ENCODE measurements at regions not wholly inside any gene's neighbourhood (a gene's known extent, or its start where the extent isn't known, plus 50 kb on each side); places are given as distances from the start of the nearest gene placed in this dataset.
"Not testable (repeated sequence)": the region's sequence is repeated elsewhere in the genome, so short reads cannot be mapped to it uniquely, and the experiment has no call there.

GRCh38 chr4:167838686-167839085 lies 253.7 kb upstream of the ANXA10 start:
- Mint-ChIP-seq H3K27ac (no peak overlapping the region), H3K36me3 (ENCODE audit: low read depth) (no peaks in the 10 kb centered on the region), H3K9me3 (peaks cover 2% of the 10 kb centered on the region), H3K4me1 (ENCODE audit: low read depth) (no peaks in the 10 kb centered on the region), H3K27me3 (no peaks in the 10 kb centered on the region), H3K4me3 (no peak overlapping the region)
- ChIA-PET CTCF (no interaction called here), POLR2A (no interaction called here)
- DNase-seq (no peak), ATAC-seq (no peak)
- intact Hi-C loops (cut with micrococcal nuclease) = no loop called here
- TF ChIP-seq CTCF (IDR thresholded peaks at IDR 0.05) = no peak

DNA sequence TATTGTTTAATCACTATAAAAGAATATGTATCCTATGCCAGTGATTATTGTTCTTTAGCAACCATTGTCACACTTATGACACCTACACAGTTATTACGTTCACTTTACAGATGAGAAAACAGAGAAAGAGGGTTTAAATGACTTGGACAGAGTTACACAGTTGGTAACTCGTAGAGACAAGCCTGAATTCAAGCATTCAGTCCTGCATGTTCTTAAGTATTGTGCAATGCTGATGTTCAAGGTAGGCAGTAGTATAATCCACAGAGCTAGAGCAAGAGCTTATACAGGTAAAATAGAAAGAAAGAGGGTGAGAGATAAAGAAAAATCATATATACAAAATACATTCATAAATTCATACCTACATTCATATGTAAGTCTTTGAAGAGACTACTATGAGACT lies 249.8 kb upstream of the ANXA10 start:
- H3K36me3 Mint-ChIP-seq (ENCODE audit: low read depth) = no peaks in the 10 kb centered on the region

GRCh38 chr4:167854881-167855280 lies 237.5 kb upstream of the ANXA10 start:
- CTCF ChIA-PET = no interaction called here
- peaks cover 3% of the 10 kb centered on the region for H3K9me3 Mint-ChIP-seq
- no peak for ATAC-seq

More for the DNA sequence above, 249.8 kb upstream of the ANXA10 start:
- no peaks in the 10 kb centered on the region for H3K4me1 Mint-ChIP-seq (ENCODE audit: low read depth)
- no peak for DNase-seq
- no peak for TF ChIP-seq CTCF (IDR thresholded peaks at IDR 0.05)
- ATAC-seq = no peak
- ChIA-PET POLR2A (no interaction called here), CTCF (no interaction called here)
- no peaks in the 10 kb centered on the region for H3K9me3 Mint-ChIP-seq
- H3K27ac Mint-ChIP-seq = no peak overlapping the region
- intact Hi-C loops (cut with micrococcal nuclease) = no loop called here
- H3K4me3 Mint-ChIP-seq = no peak overlapping the region
- no peaks in the 10 kb centered on the region for H3K27me3 Mint-ChIP-seq

DNA sequence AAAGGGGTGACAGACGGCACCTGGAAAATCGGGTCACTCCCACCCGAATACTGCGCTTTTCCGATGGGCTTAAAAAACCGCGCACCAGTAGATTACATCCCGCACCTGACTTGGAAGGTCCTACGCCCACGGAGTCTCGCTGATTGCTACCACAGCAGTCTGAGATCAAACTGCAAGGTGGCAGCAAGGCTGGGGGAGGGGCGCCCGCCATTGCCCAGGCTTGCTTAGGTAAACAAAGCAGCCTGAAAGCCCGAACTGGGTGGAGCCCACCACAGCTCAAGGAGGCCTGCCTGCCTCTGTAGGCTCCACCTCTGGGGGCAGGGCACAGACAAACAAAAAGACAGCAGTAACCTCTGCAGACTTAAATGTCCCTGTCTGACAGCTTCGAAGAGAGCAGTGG lies 234.2 kb upstream of the ANXA10 start:
- H3K9me3 Mint-ChIP-seq, H3K27ac Mint-ChIP-seq: not testable (repeated sequence)

More at GRCh38 chr4:167854881-167855280, 237.5 kb upstream of the ANXA10 start:
- H3K27me3 Mint-ChIP-seq = no peaks in the 10 kb centered on the region
- no peak overlapping the region for H3K4me3 Mint-ChIP-seq
- intact Hi-C loops (cut with micrococcal nuclease) = no loop called here
- no peak for TF ChIP-seq CTCF (IDR thresholded peaks at IDR 0.05)
- H3K27ac Mint-ChIP-seq = no peak overlapping the region
- POLR2A ChIA-PET = no interaction called here
- no peaks in the 10 kb centered on the region for H3K4me1 Mint-ChIP-seq (ENCODE audit: low read depth)
- no peak for DNase-seq
- H3K36me3 Mint-ChIP-seq (ENCODE audit: low read depth) = no peaks in the 10 kb centered on the region

GRCh38 chr4:167867191-167867590 lies 225.1 kb upstream of the ANXA10 start:
- intact Hi-C loops (cut with micrococcal nuclease) = no loop called here
- POLR2A ChIA-PET = no interaction called here
- ATAC-seq = no peak
- CTCF ChIA-PET = no interaction called here
- Mint-ChIP-seq H3K27me3 (no peaks in the 10 kb centered on the region), H3K4me1 (ENCODE audit: low read depth) (no peaks in the 10 kb centered on the region), H3K4me3 (no peak overlapping the region), H3K9me3 (no peaks in the 10 kb centered on the region), H3K27ac (no peak overlapping the region), H3K36me3 (ENCODE audit: low read depth) (no peaks in the 10 kb centered on the region)
- TF ChIP-seq CTCF (IDR thresholded peaks at IDR 0.05) = no peak
- DNase-seq = no peak

More for the DNA sequence above, 234.2 kb upstream of the ANXA10 start:
- H3K36me3 Mint-ChIP-seq (ENCODE audit: low read depth); H3K4me3 Mint-ChIP-seq; intact Hi-C loops (cut with micrococcal nuclease); ATAC-seq; CTCF ChIA-PET; H3K4me1 Mint-ChIP-seq (ENCODE audit: low read depth); DNase-seq; H3K27me3 Mint-ChIP-seq; POLR2A ChIA-PET: not testable (repeated sequence)

- no peaks in the 10 kb centered on the region for H3K27me3 Mint-ChIP-seq
Observed at GRCh38 chr4:167868163-167868562, 224.2 kb upstream of the ANXA10 start.

More at GRCh38 chr4:167868163-167868562, 224.2 kb upstream of the ANXA10 start:
- H3K27ac Mint-ChIP-seq = no peak overlapping the region
- TF ChIP-seq CTCF (IDR thresholded peaks at IDR 0.05) = no peak
- H3K4me1 Mint-ChIP-seq (ENCODE audit: low read depth) = no peaks in the 10 kb centered on the region
- H3K9me3 Mint-ChIP-seq = no peaks in the 10 kb centered on the region
- no peak for ATAC-seq
- intact Hi-C loops (cut with micrococcal nuclease) = no loop called here
- ChIA-PET CTCF (no interaction called here), POLR2A (no interaction called here)
- H3K4me3 Mint-ChIP-seq = no peak overlapping the region
- no peaks in the 10 kb centered on the region for H3K36me3 Mint-ChIP-seq (ENCODE audit: low read depth)
- DNase-seq = no peak
